ENCODE measurements at regions not wholly inside any gene's neighbourhood (a gene's known extent, or its start where the extent isn't known, plus 50 kb on each side); places are given as distances from the start of the nearest gene placed in this dataset.

DNA sequence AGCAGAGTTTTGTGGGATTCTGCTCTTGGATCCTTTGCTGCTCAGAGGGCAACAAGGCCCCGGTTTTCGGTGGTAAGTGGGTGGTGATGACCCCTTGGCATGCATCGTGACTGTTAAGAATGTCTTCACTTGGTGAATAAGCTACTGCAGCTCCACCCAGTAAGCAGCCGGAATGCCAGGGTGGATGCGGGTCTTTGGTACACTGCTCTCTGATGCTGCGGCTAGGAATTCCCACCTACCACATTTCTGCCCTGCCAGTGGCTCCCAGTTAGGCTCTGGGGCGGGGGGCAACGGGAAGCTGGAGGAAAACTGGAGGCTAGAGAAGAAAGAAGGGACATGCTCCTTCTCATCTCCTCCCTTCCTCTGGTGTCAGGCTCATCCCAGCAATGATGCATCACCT, 180.4 kb upstream of the GALNT2 start:
- TF ChIP-seq, protein P1, sequence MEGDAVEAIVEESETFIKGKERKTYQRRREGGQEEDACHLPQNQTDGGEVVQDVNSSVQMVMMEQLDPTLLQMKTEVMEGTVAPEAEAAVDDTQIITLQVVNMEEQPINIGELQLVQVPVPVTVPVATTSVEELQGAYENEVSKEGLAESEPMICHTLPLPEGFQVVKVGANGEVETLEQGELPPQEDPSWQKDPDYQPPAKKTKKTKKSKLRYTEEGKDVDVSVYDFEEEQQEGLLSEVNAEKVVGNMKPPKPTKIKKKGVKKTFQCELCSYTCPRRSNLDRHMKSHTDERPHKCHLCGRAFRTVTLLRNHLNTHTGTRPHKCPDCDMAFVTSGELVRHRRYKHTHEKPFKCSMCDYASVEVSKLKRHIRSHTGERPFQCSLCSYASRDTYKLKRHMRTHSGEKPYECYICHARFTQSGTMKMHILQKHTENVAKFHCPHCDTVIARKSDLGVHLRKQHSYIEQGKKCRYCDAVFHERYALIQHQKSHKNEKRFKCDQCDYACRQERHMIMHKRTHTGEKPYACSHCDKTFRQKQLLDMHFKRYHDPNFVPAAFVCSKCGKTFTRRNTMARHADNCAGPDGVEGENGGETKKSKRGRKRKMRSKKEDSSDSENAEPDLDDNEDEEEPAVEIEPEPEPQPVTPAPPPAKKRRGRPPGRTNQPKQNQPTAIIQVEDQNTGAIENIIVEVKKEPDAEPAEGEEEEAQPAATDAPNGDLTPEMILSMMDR (IDR thresholded peaks at IDR 0.05; ENCODE audit: low read depth, low read length) = no peak
- no peak for TF ChIP-seq POLR2A (IDR thresholded peaks at IDR 0.05; ENCODE audit: extremely low read depth, insufficient read length)
- TF ChIP-seq, protein P2, sequence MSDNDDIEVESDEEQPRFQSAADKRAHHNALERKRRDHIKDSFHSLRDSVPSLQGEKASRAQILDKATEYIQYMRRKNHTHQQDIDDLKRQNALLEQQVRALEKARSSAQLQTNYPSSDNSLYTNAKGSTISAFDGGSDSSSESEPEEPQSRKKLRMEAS (IDR thresholded peaks at IDR 0.05; ENCODE audit: low read depth, low read length) = no peak

Data from NB4 (cell line).